Fibroblast of skin of left quadriceps (primary cell): ENCODE measurements at regions not wholly inside any gene's neighbourhood (a gene's known extent, or its start where the extent isn't known, plus 50 kb on each side); places are given as distances from the start of the nearest gene placed in this dataset.
"Not testable (repeated sequence)": the region's sequence is repeated elsewhere in the genome, so short reads cannot be mapped to it uniquely, and the experiment has no call there.

Source experiments
- DNase-seq, 2 experiments: peaks; one replicate each; pipeline ENCODE4 v3.0.0-alpha.2; 2013; ENCODE audit warnings: low read depth in 2 of 2

- DNase-seq, result no peak
These were observed 178.2 kb downstream of the SOX4 start for GRCh38 chr6:21771626-21772320.

DNA sequence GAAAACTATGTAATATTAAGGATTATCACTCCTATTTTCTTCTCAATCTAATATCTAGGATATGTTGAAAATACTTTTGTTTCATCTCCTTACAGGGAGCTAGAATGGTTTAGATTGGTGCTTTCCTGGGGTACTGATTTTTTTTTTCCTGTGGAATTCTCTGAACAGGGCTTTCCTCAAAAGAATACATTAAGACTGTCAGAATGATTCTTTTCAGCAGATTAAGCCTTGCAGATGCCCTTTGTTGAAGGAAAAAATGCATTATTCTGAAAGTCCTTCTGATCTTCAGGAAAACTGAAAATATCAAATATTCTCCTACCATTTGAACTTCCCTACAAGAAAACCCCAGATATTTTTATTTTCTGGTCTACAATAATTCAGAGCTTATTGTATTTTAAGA is 178.9 kb downstream of the SOX4 start:
- no peak for DNase-seq

DNA sequence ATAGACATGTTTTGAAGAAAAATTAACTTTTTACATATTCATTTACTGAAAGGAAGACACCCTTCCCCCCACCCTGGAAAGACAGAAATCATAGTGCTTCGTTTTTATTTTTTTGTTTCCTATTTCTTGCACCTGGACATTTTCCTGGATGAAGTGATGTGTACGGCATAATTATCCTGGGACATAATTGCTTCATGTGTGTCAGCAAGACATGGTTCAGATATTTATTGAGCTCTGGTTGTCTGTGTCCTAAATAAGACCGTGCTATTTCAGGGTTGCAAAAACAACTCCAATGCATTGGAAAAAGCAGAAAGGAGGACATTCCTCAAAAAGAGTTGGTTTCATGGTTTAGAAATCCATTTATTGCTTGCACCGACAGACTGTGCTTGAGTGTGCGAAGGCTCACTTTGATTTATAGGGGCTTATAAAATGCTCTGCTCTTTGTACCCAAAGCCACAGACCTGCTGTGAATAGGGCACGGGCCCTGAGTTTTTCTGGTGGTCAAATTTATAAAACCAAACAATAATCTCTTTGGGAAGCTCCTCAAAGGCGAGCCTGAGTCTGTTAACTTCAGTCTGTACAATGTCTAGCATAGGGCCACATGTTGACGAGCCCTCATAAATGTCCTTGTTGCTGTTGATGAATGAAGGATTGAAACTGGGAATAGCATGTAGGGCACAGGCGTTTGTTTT is 179.5 kb downstream of the SOX4 start:
- no peak for DNase-seq

- no peak for DNase-seq
These were observed 180.0 kb downstream of the SOX4 start for GRCh38 chr6:21773576-21773968.

- no peak for DNase-seq
These were observed 184.3 kb downstream of the SOX4 start for GRCh38 chr6:21777846-21778245.

DNA sequence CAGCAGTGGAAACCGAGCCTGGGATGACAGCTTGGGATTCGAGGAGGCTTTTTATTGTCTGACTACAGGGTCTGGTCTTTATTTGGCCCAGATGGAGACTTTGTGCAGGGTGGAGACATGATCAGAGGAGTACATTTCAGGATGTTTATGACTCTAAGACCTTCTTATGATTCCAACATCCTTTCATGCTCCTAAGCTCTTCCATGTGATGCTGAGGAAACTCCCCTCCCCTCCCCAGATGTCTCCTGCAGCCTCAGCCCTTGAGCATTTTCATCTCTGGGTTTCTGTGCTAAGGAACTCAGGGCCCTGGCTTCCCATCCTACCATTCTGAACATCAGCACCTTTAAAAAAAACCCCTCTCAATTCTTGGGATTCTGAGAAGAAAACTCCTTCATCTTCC is 186.6 kb downstream of the SOX4 start:
- DNase-seq, result no peak

- no peak for DNase-seq
These were observed 187.1 kb downstream of the SOX4 start for GRCh38 chr6:21780679-21781078.

- no peak for DNase-seq
These were observed 187.6 kb downstream of the SOX4 start for GRCh38 chr6:21781128-21781527.

- no peak for DNase-seq
These were observed 191.6 kb downstream of the SOX4 start for GRCh38 chr6:21785164-21785563.

DNA sequence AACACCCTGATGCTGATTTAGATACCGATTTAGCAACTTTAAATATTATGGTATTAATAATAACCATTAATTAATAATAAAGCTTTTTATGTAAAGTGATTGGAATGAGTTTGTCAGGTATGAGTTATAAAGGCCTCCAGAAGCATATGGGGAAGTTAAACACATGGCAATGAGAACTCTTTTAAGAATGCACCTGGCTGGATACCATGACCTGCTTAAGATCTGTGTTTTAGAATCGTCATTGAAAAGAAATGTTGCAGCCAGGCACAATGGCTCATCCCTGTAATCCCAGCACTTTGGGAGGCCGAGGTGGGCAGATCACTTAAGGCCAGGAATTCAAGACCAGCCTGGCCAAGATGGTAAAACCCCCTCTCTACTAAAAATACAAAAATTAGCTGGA is 197.5 kb downstream of the SOX4 start:
- DNase-seq, result no peak

- DNase-seq, result no peak
These were observed 198.0 kb downstream of the SOX4 start for GRCh38 chr6:21791581-21791980.

DNA sequence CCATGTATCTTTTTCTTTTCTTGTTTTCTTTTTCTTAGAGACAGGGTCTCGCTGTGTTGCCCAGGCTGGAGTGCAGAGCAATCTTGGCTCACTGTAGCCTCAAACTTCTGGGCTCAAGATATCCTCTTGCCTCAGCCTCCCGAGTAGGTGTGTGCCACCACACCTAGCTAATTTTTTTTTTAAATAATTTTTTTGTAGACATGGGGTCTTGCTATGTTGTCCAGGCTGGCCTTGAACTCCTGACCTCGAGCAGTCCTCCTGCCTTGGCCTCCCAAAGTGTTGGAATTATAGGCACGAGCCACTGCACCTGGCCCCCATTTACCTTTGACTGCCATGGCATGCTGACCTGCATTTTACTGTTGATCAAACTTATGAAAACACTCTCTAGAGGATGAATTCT is 198.6 kb downstream of the SOX4 start:
- DNase-seq, result no peak

DNA sequence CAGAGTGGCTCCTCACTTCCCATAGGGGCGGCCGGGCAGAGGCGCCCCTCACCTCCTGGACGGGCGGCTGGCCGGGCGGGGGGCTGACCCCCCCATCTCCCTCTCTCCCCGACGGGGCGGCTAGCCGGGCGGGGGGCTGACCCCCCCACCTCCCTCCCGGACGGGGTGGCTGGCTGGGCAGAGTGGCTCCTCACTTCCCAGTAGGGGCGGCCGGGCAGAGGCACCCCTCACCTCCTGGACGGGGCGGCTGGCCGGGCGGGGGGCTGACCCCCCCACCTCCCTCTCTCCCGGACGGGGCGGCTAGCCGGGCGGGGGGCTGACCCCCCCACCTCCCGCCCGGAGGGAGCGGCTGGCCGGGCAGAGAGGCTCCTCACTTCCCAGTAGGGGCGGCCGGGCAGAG is 203.4 kb downstream of the SOX4 start:
- not testable (repeated sequence) for DNase-seq

DNA sequence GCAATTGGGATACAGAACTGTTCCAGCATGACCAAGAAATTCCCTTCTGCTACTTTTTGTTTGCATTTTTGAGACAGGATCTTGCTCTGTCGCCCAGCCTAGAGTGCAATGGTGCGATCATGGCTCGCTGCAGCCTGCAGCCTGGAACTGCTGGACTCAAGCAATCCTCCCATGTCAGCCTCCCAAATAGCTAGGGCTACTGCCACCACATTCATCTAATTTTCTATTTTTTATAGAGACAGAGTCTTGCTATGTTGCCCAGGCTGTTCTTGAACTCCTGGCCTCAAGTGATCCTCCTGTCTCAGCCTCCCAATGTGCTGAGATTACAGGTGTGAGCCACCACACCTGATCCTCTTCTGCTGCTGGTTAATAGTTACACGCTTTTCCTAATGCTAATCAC is 204.9 kb downstream of the SOX4 start:
- no peak for DNase-seq

DNA sequence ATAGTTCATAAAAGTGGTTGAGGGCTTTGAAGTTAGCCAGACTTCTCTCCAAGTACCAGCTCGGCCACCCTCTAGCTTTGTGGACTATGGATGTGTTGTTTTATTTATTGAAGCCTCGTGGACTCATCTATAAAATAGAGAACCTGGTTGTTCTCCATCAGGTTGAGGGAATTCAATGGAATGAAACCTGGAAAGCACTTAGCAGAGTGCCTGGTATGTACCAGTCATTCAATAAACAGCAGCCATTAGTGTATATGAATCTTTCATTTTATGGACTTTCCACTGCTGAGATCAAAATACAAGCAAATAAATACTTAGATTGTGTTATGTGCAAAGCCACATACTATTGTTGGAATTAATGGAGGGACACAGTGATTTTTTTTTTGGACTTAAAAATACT is 206.8 kb downstream of the SOX4 start:
- DNase-seq, result no peak

DNA sequence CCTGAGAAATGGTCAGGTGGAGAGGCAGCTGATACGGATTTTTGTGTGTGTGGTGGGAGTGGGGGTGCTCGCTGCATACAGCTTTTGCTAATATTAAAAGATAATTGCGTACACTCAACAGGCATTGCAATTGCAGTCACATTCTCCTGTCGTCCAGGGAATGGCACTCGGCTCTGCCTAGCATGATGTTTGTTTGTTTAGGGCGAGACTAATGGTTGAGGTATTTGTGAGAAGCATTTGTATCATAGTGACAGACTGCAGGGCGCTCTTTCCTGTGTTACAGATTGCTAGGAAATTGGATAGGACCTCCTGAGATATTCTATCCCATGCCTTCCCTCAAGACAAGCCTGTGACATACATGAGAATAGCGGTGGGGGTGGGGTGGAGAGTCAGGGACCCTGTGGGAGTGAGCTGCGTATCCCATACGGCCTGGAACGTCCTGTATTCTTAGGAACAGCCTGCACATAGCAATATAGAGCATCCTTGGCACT is 207.4 kb downstream of the SOX4 start:
- DNase-seq, result no peak

GRCh38 chr6:21801446-21802174 is 208.1 kb downstream of the SOX4 start:
- no peak for DNase-seq

- DNase-seq, result no peak
These were observed 208.7 kb downstream of the SOX4 start for GRCh38 chr6:21802175-21802822.

- no peak for DNase-seq
These were observed 211.5 kb downstream of the SOX4 start for GRCh38 chr6:21804941-21805610.

DNA sequence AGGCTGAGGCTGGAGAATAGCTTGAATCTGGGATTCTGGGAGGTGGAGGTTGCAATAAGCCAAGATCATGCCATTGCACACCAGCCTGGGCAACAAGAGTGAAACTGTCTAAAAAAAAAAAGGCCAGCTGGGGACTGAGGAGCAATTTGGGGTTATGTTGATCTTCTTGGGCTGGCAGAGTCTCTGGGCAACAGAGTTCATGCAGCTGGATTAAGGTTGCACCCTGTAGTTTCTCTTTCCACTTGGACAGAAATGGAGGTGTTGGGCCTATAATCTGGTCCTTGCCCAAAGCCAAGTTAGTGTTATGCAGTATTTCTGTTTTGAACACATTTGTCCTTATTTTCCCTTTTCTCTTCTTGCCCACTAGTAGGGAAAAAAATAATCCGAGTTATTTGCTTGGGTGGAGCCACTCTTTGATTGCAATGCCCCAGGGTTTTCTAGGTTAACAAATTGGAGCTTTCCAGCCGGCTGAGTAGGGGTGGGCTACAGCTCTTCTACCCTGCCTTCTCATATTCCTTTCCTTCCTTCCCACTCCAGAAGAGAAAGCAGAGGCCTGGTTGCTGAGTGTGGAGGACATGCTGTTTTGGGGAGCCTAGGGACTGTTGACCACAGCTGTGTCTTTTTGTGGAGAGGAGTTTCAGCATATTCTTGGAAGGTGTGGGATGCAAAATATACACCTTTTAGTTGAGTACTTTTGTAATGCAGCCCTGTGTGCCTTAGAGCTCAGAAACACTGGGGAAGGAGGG is 213.9 kb downstream of the SOX4 start:
- DNase-seq, result no peak

- DNase-seq, result no peak
These were observed 214.5 kb downstream of the SOX4 start for GRCh38 chr6:21808045-21808470.
